ENCODE measurements at regions not wholly inside any gene's neighbourhood (a gene's known extent, or its start where the extent isn't known, plus 50 kb on each side); places are given as distances from the start of the nearest gene placed in this dataset.
"Not testable (repeated sequence)": the region's sequence is repeated elsewhere in the genome, so short reads cannot be mapped to it uniquely, and the experiment has no call there.

GRCh38 chr2:95738301-95738700 is 146.5 kb downstream of the TRIM43 start:
- Histone ChIP-seq H4K20me1 (ENCODE audit: control insufficient read depth, insufficient read depth, low read length, poor library complexity, severe bottlenecking) (no peaks in the 10 kb centered on the region), H3K27ac (ENCODE audit: low read length in 2 of 2) (no peak overlapping the region), H3K27me3 (replicated peaks in 1 of 4; ENCODE audit: control extremely low read depth in 1 of 4, control insufficient read depth in 3 of 4, insufficient read depth in 4 of 4, low read length in 3 of 4) (peaks cover 0 to 5% (median 1%) of the 10 kb centered on the region in 4 experiments), H3K79me2 (ENCODE audit: control insufficient read depth, insufficient read depth, low read length) (no peaks in the 10 kb centered on the region), H3K4me2 (replicated peaks; ENCODE audit: low read depth, low read length, poor library complexity, severe bottlenecking) (no peak overlapping the region), H3K9me3 (ENCODE audit: control extremely low read depth in 1 of 3, control insufficient read depth in 2 of 3, insufficient read depth in 1 of 3, low read length in 2 of 3) (no peaks in the 10 kb centered on the region), H3K4me1 (ENCODE audit: control insufficient read depth in 2 of 2, insufficient read depth in 2 of 2, low read length in 2 of 2) (no peaks in the 10 kb centered on the region), H3K9ac (ENCODE audit: low read length) (no peak overlapping the region), H2AFZ (ENCODE audit: insufficient read depth, low read depth, low read length, poor library complexity, severe bottlenecking) (no peak overlapping the region), H3K4me3 (ENCODE audit: control extremely low read depth in 1 of 5, extremely low read depth in 1 of 5, insufficient read depth in 1 of 5, low read depth in 2 of 5, low read length in 4 of 5) (no peak overlapping the region), H3K36me3 (replicated peaks in 1 of 2; ENCODE audit: control extremely low read depth in 1 of 2, control insufficient read depth in 1 of 2, extremely low read depth in 1 of 2, insufficient read depth in 2 of 2, low read length in 1 of 2) (no peaks in the 10 kb centered on the region)
- TF ChIP-seq CTCF (IDR thresholded peaks at IDR 0.05): no peak
- TF ChIP-seq EZH2 (IDR thresholded peaks at IDR 0.05; ENCODE audit: borderline replicate concordance, insufficient read depth, low read depth, low read length, poor library complexity, severe bottlenecking): no peak
- CTCF ChIA-PET: no interaction called here
- no peak overlapping the region for H3K27ac Mint-ChIP-seq
- H3K27me3 Mint-ChIP-seq: peaks cover 34% of the 10 kb centered on the region
- 90% methylated on average over 5 of the region's 5 CpGs for WGBS (ENCODE audit: insufficient coverage)
- DNase-seq (no peak), ATAC-seq (ENCODE audit: low read depth) (no peak)
- intact Hi-C loops (cut with micrococcal nuclease): no loop called here
- H3K4me1 Mint-ChIP-seq: no peaks in the 10 kb centered on the region
- POLR2A ChIA-PET: no interaction called here
- H3K4me3 Mint-ChIP-seq: no peak overlapping the region
- no peaks in the 10 kb centered on the region for H3K9me3 Mint-ChIP-seq (ENCODE audit: insufficient read depth)

GRCh38 chr2:95752126-95752525 is 160.3 kb downstream of the TRIM43 start:
- POLR2A ChIA-PET; intact Hi-C loops (cut with micrococcal nuclease); H3K79me2 ChIP-seq (ENCODE audit: control insufficient read depth, insufficient read depth, low read length); H3K9me3 Mint-ChIP-seq (ENCODE audit: insufficient read depth); H3K27me3 ChIP-seq (replicated peaks in 1 of 4; ENCODE audit: control extremely low read depth in 1 of 4, control insufficient read depth in 3 of 4, insufficient read depth in 4 of 4, low read length in 3 of 4); H3K9ac ChIP-seq (ENCODE audit: low read length); H3K4me3 Mint-ChIP-seq; H3K36me3 ChIP-seq (replicated peaks in 1 of 2; ENCODE audit: control extremely low read depth in 1 of 2, control insufficient read depth in 1 of 2, extremely low read depth in 1 of 2, insufficient read depth in 2 of 2, low read length in 1 of 2); H3K4me2 ChIP-seq (replicated peaks; ENCODE audit: low read depth, low read length, poor library complexity, severe bottlenecking); H3K4me1 ChIP-seq (ENCODE audit: control insufficient read depth in 2 of 2, insufficient read depth in 2 of 2, low read length in 2 of 2); CTCF ChIA-PET; H3K4me3 ChIP-seq (ENCODE audit: control extremely low read depth in 1 of 5, extremely low read depth in 1 of 5, insufficient read depth in 1 of 5, low read depth in 2 of 5, low read length in 4 of 5); H3K27ac ChIP-seq (ENCODE audit: low read length in 2 of 2); DNase-seq; H3K27me3 Mint-ChIP-seq; H3K9me3 ChIP-seq (ENCODE audit: control extremely low read depth in 1 of 3, control insufficient read depth in 2 of 3, insufficient read depth in 1 of 3, low read length in 2 of 3); H2AFZ ChIP-seq (ENCODE audit: insufficient read depth, low read depth, low read length, poor library complexity, severe bottlenecking); H3K27ac Mint-ChIP-seq; ATAC-seq (ENCODE audit: low read depth); H4K20me1 ChIP-seq (ENCODE audit: control insufficient read depth, insufficient read depth, low read length, poor library complexity, severe bottlenecking); H3K4me1 Mint-ChIP-seq: not testable (repeated sequence)
- WGBS (ENCODE audit: insufficient coverage): 96% methylated on average over 9 of the region's 9 CpGs

- H3K4me1 ChIP-seq (ENCODE audit: control insufficient read depth in 2 of 2, insufficient read depth in 2 of 2, low read length in 2 of 2); H3K9me3 ChIP-seq (ENCODE audit: control extremely low read depth in 1 of 3, control insufficient read depth in 2 of 3, insufficient read depth in 1 of 3, low read length in 2 of 3); H4K20me1 ChIP-seq (ENCODE audit: control insufficient read depth, insufficient read depth, low read length, poor library complexity, severe bottlenecking); H3K4me2 ChIP-seq (replicated peaks; ENCODE audit: low read depth, low read length, poor library complexity, severe bottlenecking); CTCF ChIA-PET; H3K27ac ChIP-seq (ENCODE audit: low read length in 2 of 2); H3K4me3 ChIP-seq (ENCODE audit: control extremely low read depth in 1 of 5, extremely low read depth in 1 of 5, insufficient read depth in 1 of 5, low read depth in 2 of 5, low read length in 4 of 5); H3K79me2 ChIP-seq (ENCODE audit: control insufficient read depth, insufficient read depth, low read length); H2AFZ ChIP-seq (ENCODE audit: insufficient read depth, low read depth, low read length, poor library complexity, severe bottlenecking); H3K27me3 ChIP-seq (replicated peaks in 1 of 4; ENCODE audit: control extremely low read depth in 1 of 4, control insufficient read depth in 3 of 4, insufficient read depth in 4 of 4, low read length in 3 of 4); H3K27me3 Mint-ChIP-seq; H3K4me3 Mint-ChIP-seq; H3K27ac Mint-ChIP-seq; H3K9ac ChIP-seq (ENCODE audit: low read length); H3K4me1 Mint-ChIP-seq; DNase-seq; POLR2A ChIA-PET; H3K36me3 ChIP-seq (replicated peaks in 1 of 2; ENCODE audit: control extremely low read depth in 1 of 2, control insufficient read depth in 1 of 2, extremely low read depth in 1 of 2, insufficient read depth in 2 of 2, low read length in 1 of 2); ATAC-seq (ENCODE audit: low read depth); H3K9me3 Mint-ChIP-seq (ENCODE audit: insufficient read depth); intact Hi-C loops (cut with micrococcal nuclease): not testable (repeated sequence)
- WGBS (ENCODE audit: insufficient coverage): 66% methylated on average over 5 of the region's 8 CpGs
Observed at GRCh38 chr2:95753812-95754211, 162.0 kb downstream of the TRIM43 start.
